ENCODE measurements at regions not wholly inside any gene's neighbourhood (a gene's known extent, or its start where the extent isn't known, plus 50 kb on each side); places are given as distances from the start of the nearest gene placed in this dataset.

GRCh38 chr2:106953779-106954178 lies 67.8 kb upstream of the ST6GAL2 start:
- H3K4me3 ChIP-seq = no peak overlapping the region
- H3K36me3 ChIP-seq = no peaks in the 10 kb centered on the region
- no peak for DNase-seq
- H3K27ac ChIP-seq = no peak overlapping the region
- H3K4me1 ChIP-seq = no peaks in the 10 kb centered on the region
- H3K27me3 ChIP-seq = no peaks in the 10 kb centered on the region
- H3K9me3 ChIP-seq = no peaks in the 10 kb centered on the region
- no peak for TF ChIP-seq CTCF (IDR thresholded peaks at IDR 0.05)
- TF ChIP-seq POLR2A (IDR thresholded peaks at IDR 0.05) = no peak

GRCh38 chr2:106954304-106954703 lies 68.3 kb upstream of the ST6GAL2 start:
- H3K4me3 ChIP-seq = no peak overlapping the region
- DNase-seq = no peak
- H3K4me1 ChIP-seq = no peaks in the 10 kb centered on the region
- H3K9me3 ChIP-seq = no peaks in the 10 kb centered on the region
- H3K36me3 ChIP-seq = no peaks in the 10 kb centered on the region
- no peak for TF ChIP-seq CTCF (IDR thresholded peaks at IDR 0.05)
- no peak for TF ChIP-seq POLR2A (IDR thresholded peaks at IDR 0.05)
- H3K27ac ChIP-seq = no peak overlapping the region
- H3K27me3 ChIP-seq = no peaks in the 10 kb centered on the region

- no peaks in the 10 kb centered on the region for H3K9me3 ChIP-seq
- TF ChIP-seq POLR2A (IDR thresholded peaks at IDR 0.05) (no peak), CTCF (IDR thresholded peaks at IDR 0.05) (no peak)
- no peak for DNase-seq
Observed at GRCh38 chr2:106956416-106956815, 70.4 kb upstream of the ST6GAL2 start.

GRCh38 chr2:106956879-106957278 lies 70.9 kb upstream of the ST6GAL2 start:
- no peak overlapping the region for H3K4me3 ChIP-seq
- no peaks in the 10 kb centered on the region for H3K4me1 ChIP-seq
- H3K27me3 ChIP-seq = no peaks in the 10 kb centered on the region
- no peak for DNase-seq
- TF ChIP-seq POLR2A (IDR thresholded peaks at IDR 0.05) (no peak), CTCF (IDR thresholded peaks at IDR 0.05) (no peak)
- H3K9me3 ChIP-seq = no peaks in the 10 kb centered on the region
- no peaks in the 10 kb centered on the region for H3K36me3 ChIP-seq
- H3K27ac ChIP-seq = no peak overlapping the region

More at GRCh38 chr2:106956416-106956815, 70.4 kb upstream of the ST6GAL2 start:
- Histone ChIP-seq H3K4me3 (no peak overlapping the region), H3K27me3 (no peaks in the 10 kb centered on the region), H3K4me1 (no peaks in the 10 kb centered on the region), H3K27ac (no peak overlapping the region), H3K36me3 (no peaks in the 10 kb centered on the region)

GRCh38 chr2:106959975-106960682 lies 74.2 kb upstream of the ST6GAL2 start:
- no peak for DNase-seq
- H3K4me1 ChIP-seq = no peaks in the 10 kb centered on the region
- H3K36me3 ChIP-seq = no peaks in the 10 kb centered on the region
- TF ChIP-seq CTCF (IDR thresholded peaks at IDR 0.05) (no peak), POLR2A (IDR thresholded peaks at IDR 0.05) (no peak)
- no peak overlapping the region for H3K27ac ChIP-seq
- H3K9me3 ChIP-seq = no peaks in the 10 kb centered on the region
- H3K27me3 ChIP-seq = no peaks in the 10 kb centered on the region
- no peak overlapping the region for H3K4me3 ChIP-seq
